Esophagus squamous epithelium (tissue), 4 donors: ENCODE measurements at regions not wholly inside any gene's neighbourhood (a gene's known extent, or its start where the extent isn't known, plus 50 kb on each side); places are given as distances from the start of the nearest gene placed in this dataset.

Experiments
- CTCF ChIP-seq, 6 experiments: fragments of 450-650 bp in 4 of 6; fragments of 200-600 bp in 2 of 6; sonication (generic) in 2 of 6; IDR thresholded peaks; one replicate each; pipeline ENCODE4 v1.5.1; 2016 to 2019; ENCODE audit warnings: antibody characterized with exemption in 6 of 6, mild to moderate bottlenecking in 4 of 6, moderate library complexity in 4 of 6
- POLR2A ChIP-seq, 4 donors: fragments of 450-650 bp; IDR thresholded peaks; one replicate each; pipeline ENCODE4 v1.6.1; 2017; ENCODE audit warnings: antibody characterized with exemption in 4 of 4, mild to moderate bottlenecking in 4 of 4, moderate library complexity in 3 of 4

GRCh38 chr5:20515606-20516005, 527.6 kb upstream of the CDH18 start:
- no peak for TF ChIP-seq CTCF (IDR thresholded peaks at IDR 0.05)
- no peak for TF ChIP-seq POLR2A (IDR thresholded peaks at IDR 0.05)
